Testis (tissue), 2 donors: ENCODE measurements at regions not wholly inside any gene's neighbourhood (a gene's known extent, or its start where the extent isn't known, plus 50 kb on each side); places are given as distances from the start of the nearest gene placed in this dataset.

ENCODE experiments used
- POLR2A ChIP-seq: fragments of 450-650 bp; IDR thresholded peaks from one replicate; pipeline ENCODE4 v1.6.1; 2017; ENCODE audit warnings: antibody characterized with exemption, mild to moderate bottlenecking, moderate library complexity
- TF ChIP-seq, protein P1 (sequence below), 3 experiments: fragments of 450-650 bp in 2 of 3; fragments of 200-600 bp in 1 of 3; sonication (generic) in 1 of 3; IDR thresholded peaks; one replicate each; pipeline ENCODE4 v1.5.1; 2016 to 2019; ENCODE audit warnings: antibody characterized with exemption in 3 of 3, mild to moderate bottlenecking in 2 of 3, moderate library complexity in 1 of 3

DNA sequence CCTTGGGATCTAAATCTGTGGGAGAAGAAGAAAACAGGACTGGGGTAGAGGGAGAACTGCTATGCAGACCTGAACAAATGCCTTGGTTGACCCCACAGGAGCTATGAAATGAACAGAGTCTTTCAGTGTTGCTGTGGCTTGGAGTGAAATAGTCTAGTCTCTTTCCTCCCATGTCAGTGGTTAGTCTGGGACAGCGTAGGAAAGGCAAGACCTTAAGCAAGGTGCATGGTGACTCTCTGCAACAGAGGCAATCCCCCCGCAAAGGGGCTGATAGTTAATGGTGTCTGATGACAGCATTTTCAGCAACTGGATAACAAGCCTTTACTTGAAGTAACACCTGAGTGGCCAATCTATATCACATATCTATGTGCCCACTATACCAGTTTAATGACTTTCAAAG is 62.3 kb downstream of the ARL4A start:
- TF ChIP-seq, protein P1, sequence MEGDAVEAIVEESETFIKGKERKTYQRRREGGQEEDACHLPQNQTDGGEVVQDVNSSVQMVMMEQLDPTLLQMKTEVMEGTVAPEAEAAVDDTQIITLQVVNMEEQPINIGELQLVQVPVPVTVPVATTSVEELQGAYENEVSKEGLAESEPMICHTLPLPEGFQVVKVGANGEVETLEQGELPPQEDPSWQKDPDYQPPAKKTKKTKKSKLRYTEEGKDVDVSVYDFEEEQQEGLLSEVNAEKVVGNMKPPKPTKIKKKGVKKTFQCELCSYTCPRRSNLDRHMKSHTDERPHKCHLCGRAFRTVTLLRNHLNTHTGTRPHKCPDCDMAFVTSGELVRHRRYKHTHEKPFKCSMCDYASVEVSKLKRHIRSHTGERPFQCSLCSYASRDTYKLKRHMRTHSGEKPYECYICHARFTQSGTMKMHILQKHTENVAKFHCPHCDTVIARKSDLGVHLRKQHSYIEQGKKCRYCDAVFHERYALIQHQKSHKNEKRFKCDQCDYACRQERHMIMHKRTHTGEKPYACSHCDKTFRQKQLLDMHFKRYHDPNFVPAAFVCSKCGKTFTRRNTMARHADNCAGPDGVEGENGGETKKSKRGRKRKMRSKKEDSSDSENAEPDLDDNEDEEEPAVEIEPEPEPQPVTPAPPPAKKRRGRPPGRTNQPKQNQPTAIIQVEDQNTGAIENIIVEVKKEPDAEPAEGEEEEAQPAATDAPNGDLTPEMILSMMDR (IDR thresholded peaks at IDR 0.05): no peak
- TF ChIP-seq POLR2A: no peak
